Spinal cord (tissue), 9 donors: ENCODE measurements at regions not wholly inside any gene's neighbourhood (a gene's known extent, or its start where the extent isn't known, plus 50 kb on each side); places are given as distances from the start of the nearest gene placed in this dataset.

Source experiments
- DNase-seq, 6 donors: peaks; one replicate each; pipeline versions ENCODE4 v3.0.0 to v3.0.0-alpha.2; 2013 to 2015; ENCODE audit warnings: low spot score in 6 of 6, low read depth in 4 of 6
- H3K27ac ChIP-seq: one replicate; pipeline ENCODE4 v1.5.1; 2013; ENCODE audit warnings: low read depth, low read length, control low read depth
- H3K27me3 ChIP-seq: one replicate; pipeline ENCODE4 v1.6.1; 2013; ENCODE audit warnings: low read length; ENCODE audit not compliant: control insufficient read depth, insufficient read depth
- H3K36me3 ChIP-seq: one replicate; pipeline ENCODE4 v1.6.1; 2013; ENCODE audit warnings: low read length; ENCODE audit not compliant: control insufficient read depth, insufficient read depth
- H3K4me1 ChIP-seq: one replicate; pipeline ENCODE4 v1.6.1; 2013; ENCODE audit warnings: low read length; ENCODE audit not compliant: control insufficient read depth, insufficient read depth
- H3K4me3 ChIP-seq: one replicate; pipeline ENCODE4 v1.5.1; 2013; ENCODE audit warnings: low read depth, low read length, control low read depth
- H3K9me3 ChIP-seq: one replicate; pipeline ENCODE4 v1.6.1; 2013; ENCODE audit warnings: low read length; ENCODE audit not compliant: control insufficient read depth, insufficient read depth
- WGBS: methylation state at CpG from one replicate; pipeline ENCODE4 v1.1.5; 2013; ENCODE audit warnings: missing lambda C conversion rate; ENCODE audit not compliant: insufficient coverage; 5-methylcytosine and 5-hydroxymethylcytosine counted together
- donor health status: healthy.

- Histone ChIP-seq H3K27ac (no peak overlapping the region), H3K4me3 (no peak overlapping the region), H3K36me3 (no peaks in the 10 kb centered on the region), H3K27me3 (peaks cover 4% of the 10 kb centered on the region), H3K4me1 (peaks cover 19% of the 10 kb centered on the region), H3K9me3 (no peaks in the 10 kb centered on the region)
- WGBS = 80% methylated on average over 1 of the region's 9 CpGs
- DNase-seq = no peak
Observed at GRCh38 chr18:57234346-57234745, 87.5 kb downstream of the BOD1L2 start.

- no peaks in the 10 kb centered on the region for H3K36me3 ChIP-seq
- no peak overlapping the region for H3K27ac ChIP-seq
- no peaks in the 10 kb centered on the region for H3K4me1 ChIP-seq
- H3K4me3 ChIP-seq = no peak overlapping the region
- DNase-seq = no peak
- no peaks in the 10 kb centered on the region for H3K9me3 ChIP-seq
- 88% methylated on average over 3 of the region's 3 CpGs for WGBS
- H3K27me3 ChIP-seq = peaks cover 7% of the 10 kb centered on the region
Observed at GRCh38 chr18:57241869-57242268, 95.0 kb downstream of the BOD1L2 start.

GRCh38 chr18:57242285-57242684 lies 95.4 kb downstream of the BOD1L2 start:
- H3K9me3 ChIP-seq = no peaks in the 10 kb centered on the region
- DNase-seq = no peak
- H3K36me3 ChIP-seq = no peaks in the 10 kb centered on the region
- H3K4me3 ChIP-seq = no peak overlapping the region
- no peaks in the 10 kb centered on the region for H3K4me1 ChIP-seq
- no peak overlapping the region for H3K27ac ChIP-seq
- 100% methylated on average over 1 of the region's 2 CpGs for WGBS
- peaks cover 7% of the 10 kb centered on the region for H3K27me3 ChIP-seq

GRCh38 chr18:57243624-57244179 lies 96.8 kb downstream of the BOD1L2 start:
- Histone ChIP-seq H3K36me3 (no peaks in the 10 kb centered on the region), H3K4me3 (no peak overlapping the region), H3K27ac (no peak overlapping the region), H3K4me1 (peaks cover 4% of the 10 kb centered on the region), H3K27me3 (peaks cover 7% of the 10 kb centered on the region), H3K9me3 (no peaks in the 10 kb centered on the region)
- no peak for DNase-seq
- 79% methylated on average over 4 of the region's 8 CpGs for WGBS

GRCh38 chr18:57249179-57249578 lies 102.3 kb downstream of the BOD1L2 start:
- no peaks in the 10 kb centered on the region for H3K27me3 ChIP-seq
- no peaks in the 10 kb centered on the region for H3K36me3 ChIP-seq
- WGBS = 55% methylated on average over 4 of the region's 7 CpGs
- no peak overlapping the region for H3K27ac ChIP-seq
- no peaks in the 10 kb centered on the region for H3K9me3 ChIP-seq
- peaks cover 9% of the 10 kb centered on the region for H3K4me1 ChIP-seq
- DNase-seq = no peak
- H3K4me3 ChIP-seq = no peak overlapping the region

- Histone ChIP-seq H3K4me3 (no peak overlapping the region), H3K36me3 (no peaks in the 10 kb centered on the region), H3K4me1 (peaks cover 9% of the 10 kb centered on the region), H3K27ac (no peak overlapping the region), H3K9me3 (no peaks in the 10 kb centered on the region), H3K27me3 (no peaks in the 10 kb centered on the region)
- 100% methylated on average over 1 of the region's 3 CpGs for WGBS
- peak in 1 of 6 donors; percentile 57 for DNase-seq
Observed at GRCh38 chr18:57249883-57250282, 102.5 kb upstream of the ST8SIA3 start.

GRCh38 chr18:57251747-57252146 lies 100.6 kb upstream of the ST8SIA3 start:
- no peak for DNase-seq
- H3K4me3 ChIP-seq = no peak overlapping the region
- H3K36me3 ChIP-seq = no peaks in the 10 kb centered on the region
- peaks cover 9% of the 10 kb centered on the region for H3K4me1 ChIP-seq
- no peaks in the 10 kb centered on the region for H3K27me3 ChIP-seq
- no peak overlapping the region for H3K27ac ChIP-seq
- no peaks in the 10 kb centered on the region for H3K9me3 ChIP-seq
- 94% methylated on average over 3 of the region's 3 CpGs for WGBS

- WGBS = 38% methylated on average over 3 of the region's 9 CpGs
Observed at GRCh38 chr18:57253903-57254302, 98.5 kb upstream of the ST8SIA3 start.

GRCh38 chr18:57258131-57258777 lies 94.1 kb upstream of the ST8SIA3 start:
- WGBS = 85% methylated on average over 5 of the region's 6 CpGs
- Histone ChIP-seq H3K27me3 (no peaks in the 10 kb centered on the region), H3K9me3 (no peaks in the 10 kb centered on the region), H3K4me3 (no peak overlapping the region), H3K27ac (no peak overlapping the region), H3K36me3 (no peaks in the 10 kb centered on the region), H3K4me1 (no peaks in the 10 kb centered on the region)
- DNase-seq = no peak

More at GRCh38 chr18:57253903-57254302, 98.5 kb upstream of the ST8SIA3 start:
- no peak overlapping the region for H3K4me3 ChIP-seq
- peaks cover 3% of the 10 kb centered on the region for H3K4me1 ChIP-seq
- no peak overlapping the region for H3K27ac ChIP-seq
- H3K9me3 ChIP-seq = no peaks in the 10 kb centered on the region
- H3K27me3 ChIP-seq = no peaks in the 10 kb centered on the region
- DNase-seq = no peak
- no peaks in the 10 kb centered on the region for H3K36me3 ChIP-seq

- no peak overlapping the region for H3K27ac ChIP-seq
- H3K4me1 ChIP-seq = peaks cover 3% of the 10 kb centered on the region
- DNase-seq = peak in 1 of 6 donors; percentile 24
- H3K36me3 ChIP-seq = no peaks in the 10 kb centered on the region
- no peak overlapping the region for H3K4me3 ChIP-seq
- no peaks in the 10 kb centered on the region for H3K27me3 ChIP-seq
- H3K9me3 ChIP-seq = no peaks in the 10 kb centered on the region
- whole genome bisulfite sequencing = 11% methylated on average over 1 of the region's 4 CpGs
Observed at GRCh38 chr18:57267368-57267925, 84.9 kb upstream of the ST8SIA3 start.
